ENCODE measurements at regions not wholly inside any gene's neighbourhood (a gene's known extent, or its start where the extent isn't known, plus 50 kb on each side); places are given as distances from the start of the nearest gene placed in this dataset.

- no peaks in the 10 kb centered on the region for H3K4me1 ChIP-seq (ENCODE audit: insufficient read depth, low read length)
- ATAC-seq (ENCODE audit: insufficient read depth, low read depth) (no peak), DNase-seq (no peak)
- peaks cover 33% of the 10 kb centered on the region for H3K27me3 ChIP-seq (ENCODE audit: insufficient read depth, low read length, poor library complexity)
- no peaks in the 10 kb centered on the region for H3K79me2 ChIP-seq (ENCODE audit: insufficient read depth, low read length)
- H3K4me3 ChIP-seq (ENCODE audit: low read depth in 1 of 2, low read length in 2 of 2) = no peak overlapping the region
- no peaks in the 10 kb centered on the region for H3K9me3 ChIP-seq (ENCODE audit: insufficient read depth, low read length, severe bottlenecking)
- no peaks in the 10 kb centered on the region for H3K36me3 ChIP-seq (ENCODE audit: insufficient read depth, low read length)
- TF ChIP-seq CTCF (IDR thresholded peaks at IDR 0.05; ENCODE audit: borderline replicate concordance, extremely low read depth, low read length, poor library complexity, severe bottlenecking) (no peak), EZH2 (IDR thresholded peaks at IDR 0.05; ENCODE audit: borderline replicate concordance, low read depth, low read length, severe bottlenecking) (no peak)
- H4K20me1 ChIP-seq (ENCODE audit: insufficient read depth, low read length) = peaks cover 16% of the 10 kb centered on the region
- H3K9ac ChIP-seq (ENCODE audit: low read depth, low read length) = no peak overlapping the region
- no peak overlapping the region for H3K4me2 ChIP-seq (ENCODE audit: insufficient read depth, low read length)
- H3K27ac ChIP-seq (ENCODE audit: low read length) = no peak overlapping the region
- H2AFZ ChIP-seq (ENCODE audit: low read depth, low read length) = no peak overlapping the region
Measured at GRCh38 chr15:69859866-69860265, 237.9 kb downstream of the TLE3 start.

GRCh38 chr15:69860321-69860720 is 237.4 kb downstream of the TLE3 start:
- H3K79me2 ChIP-seq (ENCODE audit: insufficient read depth, low read length) = no peaks in the 10 kb centered on the region
- no peaks in the 10 kb centered on the region for H3K9me3 ChIP-seq (ENCODE audit: insufficient read depth, low read length, severe bottlenecking)
- ATAC-seq (ENCODE audit: insufficient read depth, low read depth) (no peak), DNase-seq (no peak)
- no peak overlapping the region for H3K4me3 ChIP-seq (ENCODE audit: low read depth in 1 of 2, low read length in 2 of 2)
- TF ChIP-seq CTCF (IDR thresholded peaks at IDR 0.05; ENCODE audit: borderline replicate concordance, extremely low read depth, low read length, poor library complexity, severe bottlenecking) = no peak
- no peak for TF ChIP-seq EZH2 (IDR thresholded peaks at IDR 0.05; ENCODE audit: borderline replicate concordance, low read depth, low read length, severe bottlenecking)
- H3K27me3 ChIP-seq (ENCODE audit: insufficient read depth, low read length, poor library complexity) = peaks cover 32% of the 10 kb centered on the region
- no peak overlapping the region for H3K9ac ChIP-seq (ENCODE audit: low read depth, low read length)
- no peaks in the 10 kb centered on the region for H3K4me1 ChIP-seq (ENCODE audit: insufficient read depth, low read length)
- H3K4me2 ChIP-seq (ENCODE audit: insufficient read depth, low read length) = no peak overlapping the region
- no peak overlapping the region for H3K27ac ChIP-seq (ENCODE audit: low read length)
- H3K36me3 ChIP-seq (ENCODE audit: insufficient read depth, low read length) = no peaks in the 10 kb centered on the region
- H4K20me1 ChIP-seq (ENCODE audit: insufficient read depth, low read length) = peaks cover 15% of the 10 kb centered on the region
- no peak overlapping the region for H2AFZ ChIP-seq (ENCODE audit: low read depth, low read length)

- Histone ChIP-seq H3K4me2 (ENCODE audit: insufficient read depth, low read length) (no peak overlapping the region), H4K20me1 (ENCODE audit: insufficient read depth, low read length) (peaks cover 9% of the 10 kb centered on the region), H3K27ac (ENCODE audit: low read length) (no peak overlapping the region), H3K36me3 (ENCODE audit: insufficient read depth, low read length) (no peaks in the 10 kb centered on the region), H3K4me1 (ENCODE audit: insufficient read depth, low read length) (no peaks in the 10 kb centered on the region), H3K4me3 (ENCODE audit: low read depth in 1 of 2, low read length in 2 of 2) (no peak overlapping the region), H3K79me2 (ENCODE audit: insufficient read depth, low read length) (no peaks in the 10 kb centered on the region), H3K9ac (ENCODE audit: low read depth, low read length) (no peak overlapping the region), H2AFZ (ENCODE audit: low read depth, low read length) (no peak overlapping the region), H3K27me3 (ENCODE audit: insufficient read depth, low read length, poor library complexity) (peaks cover 32% of the 10 kb centered on the region), H3K9me3 (ENCODE audit: insufficient read depth, low read length, severe bottlenecking) (no peaks in the 10 kb centered on the region)
- TF ChIP-seq EZH2 (IDR thresholded peaks at IDR 0.05; ENCODE audit: borderline replicate concordance, low read depth, low read length, severe bottlenecking) (no peak), CTCF (IDR thresholded peaks at IDR 0.05; ENCODE audit: borderline replicate concordance, extremely low read depth, low read length, poor library complexity, severe bottlenecking) (no peak)
- ATAC-seq (ENCODE audit: insufficient read depth, low read depth) = no peak
- DNase-seq = no peak
Measured at GRCh38 chr15:69860921-69861320, 236.8 kb downstream of the TLE3 start.
